ENCODE measurements at regions not wholly inside any gene's neighbourhood (a gene's known extent, or its start where the extent isn't known, plus 50 kb on each side); places are given as distances from the start of the nearest gene placed in this dataset.
A peak's percentile ranks its signal among the peaks of the same experiment; 100 is the strongest.
"Not testable (repeated sequence)": the region's sequence is repeated elsewhere in the genome, so short reads cannot be mapped to it uniquely, and the experiment has no call there.

DNA sequence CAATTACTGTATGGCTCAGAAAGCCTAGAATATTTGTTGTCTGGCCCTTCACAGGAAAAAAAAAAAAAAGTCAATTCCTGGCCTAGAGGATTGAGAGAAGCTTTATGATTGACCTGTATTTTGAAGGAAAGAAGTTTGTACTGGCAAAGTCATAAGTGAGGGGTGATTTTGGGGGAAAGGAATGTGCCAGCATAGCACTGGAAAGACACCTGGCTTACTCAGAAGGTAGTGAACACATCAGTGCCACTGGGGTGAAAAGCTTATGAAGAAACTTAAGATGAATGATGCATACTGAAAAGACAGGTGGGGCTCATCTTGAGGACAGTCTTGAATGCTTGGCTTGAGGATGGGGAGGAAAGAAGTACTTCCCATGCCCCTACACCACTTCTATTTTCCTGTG lies 127.9 kb upstream of the RASA1 start:
- no peak for DNase-seq (ENCODE audit: low read depth)
- no peak overlapping the region for H3K4me3 ChIP-seq (ENCODE audit: low read depth, low read length)
- TF ChIP-seq, protein P1, sequence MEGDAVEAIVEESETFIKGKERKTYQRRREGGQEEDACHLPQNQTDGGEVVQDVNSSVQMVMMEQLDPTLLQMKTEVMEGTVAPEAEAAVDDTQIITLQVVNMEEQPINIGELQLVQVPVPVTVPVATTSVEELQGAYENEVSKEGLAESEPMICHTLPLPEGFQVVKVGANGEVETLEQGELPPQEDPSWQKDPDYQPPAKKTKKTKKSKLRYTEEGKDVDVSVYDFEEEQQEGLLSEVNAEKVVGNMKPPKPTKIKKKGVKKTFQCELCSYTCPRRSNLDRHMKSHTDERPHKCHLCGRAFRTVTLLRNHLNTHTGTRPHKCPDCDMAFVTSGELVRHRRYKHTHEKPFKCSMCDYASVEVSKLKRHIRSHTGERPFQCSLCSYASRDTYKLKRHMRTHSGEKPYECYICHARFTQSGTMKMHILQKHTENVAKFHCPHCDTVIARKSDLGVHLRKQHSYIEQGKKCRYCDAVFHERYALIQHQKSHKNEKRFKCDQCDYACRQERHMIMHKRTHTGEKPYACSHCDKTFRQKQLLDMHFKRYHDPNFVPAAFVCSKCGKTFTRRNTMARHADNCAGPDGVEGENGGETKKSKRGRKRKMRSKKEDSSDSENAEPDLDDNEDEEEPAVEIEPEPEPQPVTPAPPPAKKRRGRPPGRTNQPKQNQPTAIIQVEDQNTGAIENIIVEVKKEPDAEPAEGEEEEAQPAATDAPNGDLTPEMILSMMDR (IDR thresholded peaks at IDR 0.05; ENCODE audit: insufficient read depth, low read depth, low read length) = no peak

DNA sequence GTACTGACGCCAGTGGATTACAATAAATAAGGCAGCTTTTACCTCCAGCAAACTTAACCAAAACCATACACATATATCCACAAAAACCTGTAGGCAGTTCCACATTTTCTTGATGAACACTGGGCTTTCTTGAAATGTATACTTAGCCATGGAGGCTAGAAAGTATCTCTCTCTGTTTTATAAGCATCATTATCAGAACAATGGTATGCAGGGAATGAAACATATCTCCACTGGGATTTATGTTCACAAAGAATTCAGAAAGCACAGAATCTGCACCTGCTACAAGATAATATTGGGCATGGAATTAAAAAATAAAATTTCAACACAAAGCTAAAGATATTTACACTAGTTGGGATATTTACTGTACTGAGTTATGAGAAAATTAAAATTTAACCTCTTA lies 126.1 kb upstream of the RASA1 start:
- TF ChIP-seq, protein P1 (IDR thresholded peaks at IDR 0.05; ENCODE audit: insufficient read depth, low read depth, low read length) = no peak
- DNase-seq (ENCODE audit: low read depth) = no peak
- H3K4me3 ChIP-seq (ENCODE audit: low read depth, low read length) = no peak overlapping the region

DNA sequence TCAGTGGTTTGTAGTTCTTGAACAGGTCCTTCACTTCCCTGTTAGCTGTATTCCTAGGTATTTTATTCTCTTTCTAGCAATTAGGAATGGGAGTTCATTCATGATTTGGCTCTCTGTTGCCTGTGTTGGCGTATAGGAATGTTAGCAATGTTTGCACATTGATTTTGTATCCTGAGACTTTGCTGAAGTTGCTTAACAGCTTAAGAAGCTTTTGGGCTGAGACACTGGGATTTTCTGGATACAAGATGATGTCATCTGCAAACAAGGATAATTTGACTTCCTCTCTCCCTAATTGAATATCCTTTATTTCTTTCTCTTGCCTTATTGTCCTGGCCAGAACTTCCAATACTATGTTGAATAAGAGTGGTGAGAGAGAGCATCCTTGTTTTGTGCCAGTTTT lies 121.8 kb upstream of the RASA1 start:
- peak; percentile 52 for DNase-seq (ENCODE audit: low read depth)

DNA sequence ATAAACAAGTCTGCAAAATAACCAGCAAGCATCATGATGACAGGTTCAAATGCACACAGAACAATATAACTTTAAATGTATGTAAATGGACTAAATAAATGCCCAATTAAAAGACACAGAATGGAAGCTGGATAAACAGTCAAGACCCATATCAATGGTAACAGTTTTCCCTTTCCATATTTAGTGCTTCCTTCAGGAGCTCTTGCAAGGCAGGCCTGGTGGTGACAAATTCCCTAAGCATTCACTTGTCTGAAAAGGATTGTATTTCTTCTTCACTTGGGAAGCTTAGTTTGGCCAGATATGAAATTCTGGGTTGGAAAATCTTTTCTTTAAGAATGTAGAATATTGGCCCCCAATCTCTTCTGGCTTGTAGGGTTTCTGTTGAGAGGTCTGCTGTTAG lies 120.2 kb upstream of the RASA1 start:
- TF ChIP-seq, protein P1 (IDR thresholded peaks at IDR 0.05; ENCODE audit: insufficient read depth, low read depth, low read length) = no peak
- peak; percentile 14 for DNase-seq (ENCODE audit: low read depth)

More for the DNA sequence above, 121.8 kb upstream of the RASA1 start:
- not testable (repeated sequence) for H3K4me3 ChIP-seq (ENCODE audit: low read depth, low read length)

DNA sequence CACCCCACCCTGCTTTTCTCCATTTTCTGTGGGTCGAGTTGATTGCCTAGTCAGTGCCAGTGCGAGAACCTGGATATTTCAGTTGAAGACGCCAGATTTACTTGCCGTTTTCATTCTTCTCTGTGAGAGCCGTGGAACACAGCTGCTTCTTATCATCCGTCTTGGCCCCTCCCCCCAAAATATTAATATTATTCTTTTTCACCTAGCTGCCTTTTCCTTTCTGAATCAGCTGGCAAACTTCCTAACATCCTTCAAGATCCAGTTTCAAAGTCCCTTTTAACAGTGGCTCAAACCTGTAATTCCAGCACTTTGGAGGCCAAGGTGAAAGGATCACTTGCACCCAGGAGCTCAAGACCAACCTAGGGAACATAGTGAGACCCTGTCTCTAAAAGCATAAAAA lies 117.1 kb upstream of the RASA1 start:
- TF ChIP-seq, protein P1 (IDR thresholded peaks at IDR 0.05; ENCODE audit: insufficient read depth, low read depth, low read length) = no peak
- DNase-seq (ENCODE audit: low read depth) = no peak
- no peak overlapping the region for H3K4me3 ChIP-seq (ENCODE audit: low read depth, low read length)

More for the DNA sequence above, 120.2 kb upstream of the RASA1 start:
- no peak overlapping the region for H3K4me3 ChIP-seq (ENCODE audit: low read depth, low read length)

DNA sequence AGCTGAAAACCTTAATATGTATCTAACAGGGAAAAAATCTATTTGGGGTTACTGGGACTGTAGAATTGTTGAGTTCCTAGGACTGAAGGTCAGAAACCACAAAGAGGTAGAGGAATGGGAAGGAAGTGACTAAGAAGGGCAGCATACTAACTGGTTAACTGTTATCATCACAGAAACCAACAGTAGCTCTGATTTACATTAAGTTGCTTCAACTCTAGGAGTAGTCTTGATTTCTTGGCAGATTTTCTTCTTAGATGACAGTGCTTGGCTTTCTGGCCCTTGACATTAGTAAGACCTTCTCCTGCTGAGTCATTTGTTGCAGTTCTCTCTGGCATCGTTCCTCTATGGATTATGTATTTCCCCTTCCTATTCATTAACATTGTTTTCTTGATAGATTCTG lies 116.1 kb upstream of the RASA1 start:
- peak; percentile 83 for DNase-seq (ENCODE audit: low read depth)
- TF ChIP-seq, protein P1 (IDR thresholded peaks at IDR 0.05; ENCODE audit: insufficient read depth, low read depth, low read length) = no peak
- no peak overlapping the region for H3K4me3 ChIP-seq (ENCODE audit: low read depth, low read length)

DNA sequence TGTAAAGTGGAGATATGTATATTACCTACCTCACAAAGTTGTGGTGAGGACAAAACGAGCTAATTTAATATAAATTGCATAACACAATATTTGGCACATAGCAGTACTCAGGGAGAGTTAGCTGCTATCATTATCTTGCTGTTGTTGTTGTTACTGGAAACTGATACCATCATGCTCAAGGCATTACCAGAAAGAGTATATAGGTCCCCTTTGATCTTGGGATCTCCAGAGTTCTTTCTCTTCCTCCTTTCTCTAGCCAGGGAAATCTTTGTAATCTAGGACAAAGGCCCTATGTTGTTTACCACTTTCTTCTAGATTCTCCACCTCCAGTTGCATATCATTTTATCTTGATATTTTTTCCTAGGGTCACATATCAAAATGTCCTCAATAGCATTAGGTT lies 114.8 kb upstream of the RASA1 start:
- no peak overlapping the region for H3K4me3 ChIP-seq (ENCODE audit: low read depth, low read length)
- TF ChIP-seq, protein P1 (IDR thresholded peaks at IDR 0.05; ENCODE audit: insufficient read depth, low read depth, low read length) = no peak
- DNase-seq (ENCODE audit: low read depth) = no peak

All from fibroblast of villous mesenchyme (primary cell).